ENCODE measurements at regions not wholly inside any gene's neighbourhood (a gene's known extent, or its start where the extent isn't known, plus 50 kb on each side); places are given as distances from the start of the nearest gene placed in this dataset.

DNA sequence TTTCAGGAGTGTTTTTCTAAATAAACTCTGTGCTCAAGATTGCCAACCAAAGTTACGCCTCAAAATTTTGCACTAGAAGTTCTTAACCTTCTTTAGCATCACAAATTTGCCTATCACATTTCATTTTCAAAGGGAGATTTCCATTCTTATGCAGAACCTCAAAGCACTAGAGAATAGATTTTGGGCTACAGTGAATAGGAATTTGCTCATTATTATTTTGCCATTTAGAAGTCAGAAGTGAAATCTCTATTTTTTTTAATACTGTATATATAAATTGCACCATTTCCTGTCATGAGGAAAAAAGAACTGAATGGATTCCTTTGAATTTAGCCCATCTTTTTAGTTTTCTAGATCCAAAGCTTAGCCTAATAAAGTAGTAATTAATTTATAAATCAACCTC is 796.4 kb downstream of the ADGRL2 start:
- no peak for DNase-seq (ENCODE audit: low read depth in 2 of 2)

DNA sequence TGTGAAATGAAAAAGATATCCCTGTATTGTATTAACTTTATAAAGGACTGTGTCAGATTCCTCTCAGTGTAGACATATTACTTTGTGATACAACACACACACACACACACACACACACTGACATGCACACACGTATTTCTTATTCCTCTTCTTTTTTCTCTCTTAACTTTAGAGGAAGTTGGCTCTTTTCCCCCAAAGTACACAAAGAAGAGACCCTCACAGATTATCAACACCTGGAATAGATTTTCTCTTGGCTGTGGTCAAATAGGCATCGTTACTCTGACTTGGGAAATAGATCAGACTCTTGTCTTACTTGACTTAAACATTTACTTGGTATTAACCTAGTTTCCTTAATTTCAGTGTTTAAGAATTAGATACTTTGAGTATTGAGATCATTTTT is 792.8 kb downstream of the ADGRL2 start:
- DNase-seq (ENCODE audit: low read depth in 2 of 2): no peak

DNA sequence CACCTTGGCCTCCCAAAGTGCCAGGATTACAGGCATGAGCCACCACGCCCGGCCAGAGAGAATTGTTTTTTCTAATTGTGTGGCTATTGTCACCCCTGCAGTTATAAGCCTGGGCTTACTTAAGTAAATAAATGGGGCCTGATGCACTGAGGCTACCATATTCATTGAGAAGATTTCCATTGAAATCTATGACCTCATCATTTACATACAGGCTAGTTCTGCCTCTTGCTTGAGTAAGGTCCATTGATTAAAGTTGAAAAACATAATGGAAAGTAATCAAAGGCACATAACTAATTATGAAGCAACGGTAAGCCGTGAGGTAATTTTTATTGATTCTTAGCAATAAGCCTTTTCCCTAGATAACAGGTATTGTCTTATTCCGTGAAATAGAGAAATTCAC is 788.9 kb downstream of the ADGRL2 start:
- DNase-seq (ENCODE audit: low read depth in 2 of 2): no peak

DNA sequence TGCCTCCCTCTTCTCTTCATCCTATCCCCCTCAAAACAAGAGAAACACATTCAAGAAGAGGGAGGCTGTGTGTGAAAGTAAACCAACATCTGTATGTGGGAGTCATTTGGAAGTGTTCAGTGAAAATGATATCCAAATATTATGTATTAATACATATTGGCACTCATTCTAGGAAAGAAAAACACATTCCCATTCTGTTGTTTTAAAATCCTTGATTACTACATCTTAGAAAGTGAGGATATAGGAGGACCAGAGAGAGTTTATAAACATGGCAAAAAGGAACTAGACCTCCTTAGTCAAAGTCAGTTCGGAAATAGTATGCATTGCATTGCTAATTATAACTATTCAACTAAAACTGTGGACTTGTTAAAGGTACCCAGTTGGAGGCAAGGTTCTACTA is 786.6 kb downstream of the ADGRL2 start:
- no peak for DNase-seq (ENCODE audit: low read depth in 2 of 2)

DNA sequence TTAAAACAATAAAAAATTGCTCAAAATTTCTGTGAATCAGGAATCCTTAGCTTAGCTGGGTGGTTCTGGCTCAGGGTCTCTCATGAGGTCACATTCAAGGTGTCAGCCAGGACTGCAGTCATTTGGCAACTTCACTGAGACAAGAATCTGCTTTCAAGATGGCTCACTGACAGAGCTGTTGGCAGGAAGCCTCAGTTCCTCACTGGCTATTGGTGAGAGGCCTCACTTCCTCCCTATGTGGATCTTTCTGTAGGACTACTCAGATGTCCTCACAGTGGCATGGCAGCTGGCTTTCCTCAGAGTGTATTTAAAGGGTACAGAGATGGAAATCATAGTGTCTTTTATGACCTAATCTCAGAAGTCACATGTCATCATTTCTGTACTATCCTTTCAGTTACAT is 785.7 kb downstream of the ADGRL2 start:
- no peak for DNase-seq (ENCODE audit: low read depth in 2 of 2)

DNA sequence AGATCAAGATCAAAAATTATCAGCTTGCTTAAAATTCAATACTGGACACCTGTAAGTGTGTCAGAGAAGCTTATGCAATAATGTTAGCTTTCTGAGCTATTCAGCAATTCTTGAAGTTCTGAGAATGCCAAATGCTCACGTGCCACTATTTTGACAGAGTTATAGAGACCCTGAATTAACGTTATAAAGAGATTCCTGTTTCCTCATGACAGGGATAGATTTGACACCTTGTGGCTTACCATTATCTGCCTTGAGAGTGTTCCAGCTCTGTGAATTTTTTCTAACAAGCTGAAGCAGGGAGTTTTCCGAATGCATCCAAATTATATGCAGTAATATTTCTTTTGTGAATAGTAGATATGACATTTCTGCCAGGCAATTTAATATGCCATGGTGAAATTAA is 781.6 kb downstream of the ADGRL2 start:
- no peak for DNase-seq (ENCODE audit: low read depth in 2 of 2)

DNA sequence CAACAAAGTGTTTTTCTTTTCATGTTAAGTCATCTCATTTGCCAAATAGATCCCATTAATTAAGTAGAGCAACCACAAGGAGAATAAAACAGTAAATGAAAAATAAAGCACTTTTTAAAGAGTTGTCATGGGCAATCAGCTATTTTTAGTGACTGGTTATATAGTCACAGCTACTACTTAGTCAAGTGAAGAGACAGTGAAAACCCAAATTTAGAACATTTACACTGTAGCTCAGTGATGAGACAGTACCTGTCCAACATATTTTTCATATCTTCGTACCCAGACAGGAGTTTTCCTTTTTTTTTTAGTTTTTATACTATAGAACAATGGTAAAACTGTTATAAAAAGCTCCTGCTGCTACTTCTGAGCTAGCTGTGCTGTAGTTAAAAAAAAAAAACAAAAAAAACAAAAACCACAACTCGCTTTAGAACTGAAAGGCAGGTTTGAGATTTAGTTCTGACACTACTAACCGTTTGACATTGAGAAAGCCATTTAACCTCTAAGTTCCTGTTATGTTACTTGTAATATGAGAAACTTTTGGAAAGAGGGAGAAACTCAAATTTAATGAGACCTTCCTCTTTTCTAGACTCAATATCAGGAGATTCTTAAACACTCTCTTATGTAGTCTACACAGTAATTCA is 777.5 kb downstream of the ADGRL2 start:
- no peak for DNase-seq (ENCODE audit: low read depth in 2 of 2)

DNA sequence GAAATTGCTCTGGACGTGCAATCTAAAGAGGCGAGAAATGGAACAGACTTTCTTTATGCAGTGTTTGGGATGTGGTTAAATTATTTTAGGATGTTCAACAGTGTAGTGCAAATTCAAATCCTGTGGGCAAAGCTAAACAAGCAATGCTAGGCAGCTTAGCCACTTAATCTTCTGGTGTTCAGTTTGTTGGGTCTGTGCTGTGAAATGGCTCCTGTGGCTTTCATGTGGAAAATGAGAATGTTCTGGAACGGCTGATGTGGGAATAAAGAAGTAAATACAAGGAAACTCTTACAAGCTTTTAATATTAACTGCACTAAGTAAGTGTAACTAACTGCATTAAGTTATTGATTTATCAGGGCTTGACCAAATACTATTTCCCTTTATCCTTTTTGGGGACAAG is 766.6 kb downstream of the ADGRL2 start:
- DNase-seq (ENCODE audit: low read depth in 2 of 2): no peak

DNA sequence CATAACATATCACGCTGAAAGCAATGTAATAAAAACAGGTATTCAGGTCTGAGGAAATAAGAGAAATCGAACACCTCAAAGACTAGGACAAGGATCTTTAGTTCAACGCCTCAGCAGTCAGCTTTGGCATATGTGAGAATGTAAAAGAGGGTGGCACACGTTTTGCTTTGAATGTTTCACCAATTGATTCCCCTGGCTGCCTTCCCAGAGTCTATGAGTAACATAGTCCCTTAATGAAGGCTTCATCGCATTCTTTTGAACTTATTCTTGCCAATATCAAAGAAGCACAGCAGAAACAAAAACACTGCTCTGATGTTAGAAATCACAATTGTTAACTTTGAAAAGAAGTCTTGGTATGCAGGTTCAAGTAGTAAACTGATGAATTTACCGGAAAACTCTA is 764.8 kb downstream of the ADGRL2 start:
- DNase-seq (ENCODE audit: low read depth in 2 of 2): peak in 1 of 2 donors; percentile 84

DNA sequence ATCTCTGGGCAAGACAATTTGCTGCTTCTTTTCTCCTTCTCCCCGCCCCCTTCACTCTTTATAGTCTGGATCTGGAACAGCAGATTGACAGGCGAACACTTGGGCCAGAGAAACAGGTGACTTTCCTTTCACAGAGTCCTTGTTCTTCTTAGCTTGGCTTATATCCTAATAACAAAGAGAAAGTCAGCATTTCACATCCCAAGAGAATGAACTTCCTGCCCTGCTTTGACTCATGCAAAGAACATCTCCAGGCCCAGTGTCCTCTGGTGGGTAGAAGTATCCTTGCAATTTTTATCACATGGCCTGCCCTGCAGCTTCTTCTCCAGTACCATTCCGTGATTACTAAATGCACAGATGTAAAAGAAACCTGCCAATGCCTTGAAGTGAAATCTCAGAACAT is 764.4 kb downstream of the ADGRL2 start:
- peak in 1 of 2 donors; percentile 74 for DNase-seq (ENCODE audit: low read depth in 2 of 2)

DNA sequence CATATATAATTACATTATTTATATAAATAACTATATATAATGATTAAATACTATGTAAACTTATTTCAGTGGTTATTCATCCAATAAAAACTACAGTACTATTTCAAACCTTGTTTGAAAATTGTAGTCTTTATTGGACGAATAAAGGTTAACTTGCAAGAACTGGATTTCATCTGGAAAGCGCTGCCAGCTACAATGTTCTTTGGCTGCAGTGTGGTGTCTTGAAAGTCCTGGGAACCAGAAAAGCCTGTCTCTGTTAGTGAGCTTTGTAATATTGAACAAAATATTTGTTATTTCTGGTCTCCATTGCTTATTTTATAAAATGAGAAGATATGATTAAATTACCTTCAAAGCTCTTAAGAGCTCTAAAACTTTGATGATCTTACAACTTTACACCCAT is 763.6 kb downstream of the ADGRL2 start:
- DNase-seq (ENCODE audit: low read depth in 2 of 2): no peak

DNA sequence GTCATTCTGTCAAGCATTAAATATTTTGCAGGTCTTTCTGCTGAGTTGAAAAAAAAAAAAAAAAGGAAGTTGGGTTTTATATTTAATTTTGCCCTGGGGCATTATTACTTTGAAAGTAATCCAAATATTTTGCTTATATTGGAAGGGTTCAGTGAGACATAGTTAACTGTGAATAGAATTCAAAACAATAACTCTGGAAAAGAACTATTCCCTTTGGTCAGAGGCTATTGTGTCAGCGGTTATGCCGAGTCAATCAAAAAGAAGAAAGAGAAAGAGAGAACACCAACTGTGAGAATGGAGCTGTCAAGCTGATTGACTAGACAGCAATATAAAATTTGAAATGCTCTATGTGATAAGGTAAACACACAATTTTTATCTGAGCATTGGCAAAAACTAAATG is 761.7 kb downstream of the ADGRL2 start:
- peak; percentile 53 to 56 for DNase-seq (ENCODE audit: low read depth in 2 of 2)

DNA sequence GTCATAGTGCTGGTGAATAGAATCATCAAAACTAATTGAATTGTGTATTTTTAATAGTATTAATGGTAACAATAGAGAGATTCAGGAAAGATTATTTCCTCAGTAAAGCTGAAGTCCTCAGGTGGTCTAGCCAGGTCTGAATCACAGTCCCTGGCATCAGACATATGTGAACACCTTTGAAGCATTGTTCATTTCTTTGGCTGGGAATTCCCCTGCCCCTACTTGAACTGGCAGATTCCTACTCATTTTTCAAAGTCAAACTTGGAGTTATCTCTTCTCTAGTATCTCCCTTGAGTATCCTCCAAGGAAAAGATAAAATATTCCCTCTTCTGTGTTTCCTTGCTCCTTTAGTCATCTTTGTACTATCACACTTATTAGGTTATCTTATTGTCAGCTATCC is 759.8 kb downstream of the ADGRL2 start:
- DNase-seq (ENCODE audit: low read depth in 2 of 2): no peak

DNA sequence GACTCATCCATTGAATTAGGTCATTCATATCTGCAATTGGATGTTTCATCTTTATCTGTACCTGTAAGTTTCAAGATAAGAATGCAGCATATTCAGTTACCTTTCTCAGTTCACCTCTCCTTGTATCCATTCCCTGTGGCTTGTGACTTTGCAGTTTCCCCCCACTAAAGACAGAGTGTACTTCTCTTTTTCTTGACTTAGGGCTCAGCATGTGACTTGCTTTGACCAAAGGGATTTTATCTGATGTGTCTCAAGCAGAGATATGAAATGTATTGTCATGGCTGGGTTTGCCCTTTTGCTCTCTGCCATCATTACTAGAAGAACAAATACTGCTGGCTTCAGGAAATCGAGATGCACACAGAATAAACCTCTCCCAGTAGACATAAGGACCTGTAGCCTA is 754.8 kb downstream of the ADGRL2 start:
- DNase-seq (ENCODE audit: low read depth in 2 of 2): no peak

DNA sequence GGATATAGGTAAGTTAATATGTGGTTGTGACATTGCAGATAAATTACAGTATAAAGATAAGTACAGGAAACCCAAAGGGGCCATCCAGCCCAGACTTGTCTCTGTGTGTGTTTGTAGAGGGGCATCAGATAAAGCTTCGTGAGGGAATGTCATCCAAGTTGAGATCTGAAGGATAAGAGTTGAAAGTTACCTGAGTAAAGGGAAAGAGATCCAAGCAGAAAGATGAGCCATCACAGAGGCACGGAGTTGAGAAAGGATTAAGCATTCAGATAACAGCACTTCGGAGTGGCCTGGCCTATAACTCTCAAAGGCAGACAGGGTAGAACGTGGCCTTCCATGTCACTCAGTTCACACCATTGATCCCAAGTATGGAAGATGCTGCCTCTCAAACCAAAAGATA is 749.1 kb downstream of the ADGRL2 start:
- no peak for DNase-seq (ENCODE audit: low read depth in 2 of 2)

DNA sequence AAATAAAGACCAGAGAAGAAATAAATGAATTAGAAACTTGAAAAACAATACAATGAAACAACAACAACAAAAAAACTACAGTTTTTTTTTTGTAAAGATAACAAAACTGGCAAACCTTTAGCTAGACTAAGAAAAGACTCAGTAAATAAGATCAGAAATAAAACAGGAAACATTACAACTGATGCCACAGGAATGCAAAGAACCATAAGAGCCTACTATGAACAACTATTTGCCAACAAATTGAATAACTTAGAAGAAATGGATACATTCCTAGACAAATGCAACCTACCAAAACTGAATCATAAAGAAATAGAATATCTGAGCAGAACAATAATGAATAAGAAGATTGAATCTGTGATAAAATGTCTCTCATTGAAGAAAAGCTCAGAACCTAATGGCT is 742.0 kb downstream of the ADGRL2 start:
- DNase-seq (ENCODE audit: low read depth in 2 of 2): no peak

DNA sequence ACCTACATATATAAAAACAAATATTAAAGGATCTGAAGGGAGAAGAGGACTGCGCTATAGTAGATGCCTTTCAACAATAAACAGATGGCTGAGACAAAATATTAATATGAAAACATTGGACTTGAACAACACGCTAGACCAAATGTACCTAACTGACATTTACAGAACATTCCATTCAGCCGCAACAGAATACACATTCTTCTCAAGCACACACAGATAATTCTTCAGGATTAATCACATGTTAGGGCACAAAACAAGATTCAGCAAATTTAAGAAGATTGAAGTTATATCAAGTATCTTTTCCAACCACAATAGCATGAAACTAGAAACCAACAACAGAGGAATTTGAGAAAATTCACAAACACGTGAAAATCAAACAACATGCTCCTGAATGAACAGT is 741.4 kb downstream of the ADGRL2 start:
- no peak for DNase-seq (ENCODE audit: low read depth in 2 of 2)

DNA sequence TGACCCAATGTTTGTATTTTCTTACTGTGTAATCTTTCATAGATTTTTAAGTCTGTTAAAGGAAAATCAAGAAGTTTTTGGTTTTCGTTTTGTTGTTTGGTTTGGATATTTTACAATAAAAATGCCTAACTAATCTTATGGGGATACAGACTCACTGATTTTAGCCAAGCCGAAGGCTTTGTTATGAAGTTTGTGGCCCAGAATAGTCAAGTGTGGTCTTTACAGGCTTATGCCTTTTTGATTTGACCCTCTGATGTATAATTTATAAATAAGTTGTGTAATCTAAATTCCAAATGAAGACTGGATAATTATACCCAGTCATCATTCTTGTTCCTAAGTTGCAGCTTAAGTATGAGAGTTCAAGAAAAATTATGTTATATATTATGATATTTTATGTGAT is 739.3 kb downstream of the ADGRL2 start:
- DNase-seq (ENCODE audit: low read depth in 2 of 2): no peak

DNA sequence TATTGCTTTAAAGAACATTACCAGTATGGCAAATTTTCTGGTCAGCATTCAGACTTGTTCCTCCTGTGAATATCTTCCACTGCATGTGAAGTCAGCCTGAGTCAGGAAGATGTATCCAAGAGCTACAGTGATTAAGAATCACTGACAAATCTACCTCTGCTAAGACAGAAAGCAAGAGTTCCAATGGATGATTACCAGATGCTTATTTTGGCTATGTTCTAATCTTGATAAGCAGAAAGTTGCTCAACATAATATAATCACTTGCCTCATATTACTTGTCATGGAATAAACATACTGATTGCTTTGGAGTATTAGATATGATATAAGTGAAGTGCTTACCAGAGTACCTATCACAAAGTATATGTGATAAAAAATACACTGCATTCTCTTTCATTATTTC is 738.1 kb downstream of the ADGRL2 start:
- DNase-seq (ENCODE audit: low read depth in 2 of 2): no peak

DNA sequence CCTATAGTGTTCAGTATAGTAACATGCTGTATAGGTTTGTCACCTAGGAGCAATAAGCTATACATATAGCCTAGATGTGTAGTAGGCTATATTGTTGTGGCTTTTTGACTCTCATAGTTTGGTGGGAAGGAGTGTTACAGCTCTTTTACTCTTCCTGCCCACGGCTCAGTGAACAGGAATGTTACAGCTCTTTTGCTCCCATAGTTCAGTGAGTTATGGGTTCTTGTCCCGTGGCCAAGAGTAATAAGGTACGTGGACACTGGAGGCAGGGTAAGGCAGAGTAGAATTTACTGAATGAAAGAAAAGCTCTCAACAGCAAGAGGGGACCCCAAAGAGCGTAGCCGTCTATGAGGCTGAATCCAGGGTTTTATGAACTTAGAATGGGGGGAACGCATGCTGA is 734.3 kb downstream of the ADGRL2 start:
- DNase-seq (ENCODE audit: low read depth in 2 of 2): no peak

DNA sequence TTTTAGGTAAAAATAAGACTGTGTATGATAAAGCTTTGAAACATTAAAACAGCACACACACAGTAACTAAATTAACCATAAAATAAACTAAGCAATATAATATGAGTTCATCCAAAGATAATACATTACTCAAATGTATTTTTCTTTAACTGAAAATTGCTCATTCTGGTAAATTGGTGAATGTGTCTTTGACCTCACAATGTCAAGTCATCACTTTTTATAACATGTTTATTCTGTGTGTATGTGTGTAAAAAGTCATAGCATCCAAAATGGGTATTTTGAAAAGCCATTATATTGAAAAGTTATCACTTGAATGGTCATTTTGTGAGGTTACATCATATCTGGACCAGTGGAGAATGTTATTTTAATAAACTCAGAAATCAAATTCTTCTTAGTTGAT is 724.6 kb downstream of the ADGRL2 start:
- DNase-seq (ENCODE audit: low read depth in 2 of 2): no peak

DNA sequence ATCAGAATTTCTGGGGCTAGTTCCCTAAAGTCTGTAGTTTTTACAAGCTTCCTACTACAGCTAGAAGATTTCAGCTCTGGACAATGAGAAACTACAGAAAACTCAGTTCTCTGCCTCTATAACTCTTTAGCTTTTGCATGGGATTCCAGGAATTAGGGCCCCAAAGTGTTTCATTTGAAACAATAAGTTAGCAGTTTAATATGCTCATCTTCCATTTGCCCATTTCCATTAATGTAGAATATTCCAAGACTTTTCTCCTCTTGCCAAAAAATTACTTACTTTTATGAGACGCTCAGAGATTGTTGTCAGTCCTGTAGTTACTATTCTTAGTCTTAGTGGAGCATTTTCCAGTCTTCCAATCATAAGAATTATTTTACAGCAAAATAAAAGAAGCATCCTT is 719.9 kb downstream of the ADGRL2 start:
- DNase-seq (ENCODE audit: low read depth in 2 of 2): no peak

DNA sequence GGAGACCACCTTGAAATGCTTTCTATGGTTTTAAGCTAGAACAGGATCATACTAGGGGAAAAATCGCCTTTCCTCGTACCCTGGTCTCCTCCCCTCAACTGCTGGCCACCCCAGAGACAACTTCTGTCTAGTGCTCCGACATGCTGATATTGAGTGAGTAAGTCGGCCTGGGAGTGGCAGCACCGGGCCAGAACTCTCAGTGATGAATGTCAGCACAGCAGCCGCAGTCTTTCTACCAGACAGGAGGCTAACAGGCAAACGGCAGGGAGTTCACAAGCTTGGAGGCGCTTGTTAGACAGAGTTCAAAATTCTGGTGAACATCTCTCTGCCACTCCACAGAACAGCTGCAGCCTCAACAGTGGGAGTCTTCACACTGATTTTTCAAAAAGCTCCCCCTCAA is 716.9 kb downstream of the ADGRL2 start:
- DNase-seq (ENCODE audit: low read depth in 2 of 2): peak in 1 of 2 donors; percentile 23

DNA sequence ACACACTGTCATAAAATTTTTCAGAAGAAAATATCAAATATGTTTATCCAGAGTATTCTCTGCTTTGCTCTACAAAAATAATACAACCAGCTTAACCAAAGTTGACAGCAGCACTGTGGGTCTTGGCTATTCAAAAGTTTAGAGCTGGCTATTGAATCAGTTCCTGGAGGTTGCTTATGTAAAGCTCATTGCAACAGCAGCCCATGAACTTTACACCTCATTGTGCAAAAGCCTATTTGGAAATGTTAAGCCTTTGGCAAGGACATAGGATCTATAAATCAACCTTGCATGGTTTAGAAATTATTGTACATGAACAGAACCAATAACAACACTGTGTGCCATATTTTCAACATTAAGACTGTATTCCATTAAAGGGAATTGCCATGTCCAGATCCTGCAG is 714.9 kb downstream of the ADGRL2 start:
- DNase-seq (ENCODE audit: low read depth in 2 of 2): no peak
